Hepatocyte (in vitro differentiated cells): ENCODE measurements at regions not wholly inside any gene's neighbourhood (a gene's known extent, or its start where the extent isn't known, plus 50 kb on each side); places are given as distances from the start of the nearest gene placed in this dataset.

Experiments
- DNase-seq: peaks from one replicate; pipeline ENCODE4 v3.0.0-alpha.2; 2016; ENCODE audit warnings: low spot score
- H2AFZ ChIP-seq: fragments of 200-600 bp; sonication (generic); 2 replicates; pipeline ENCODE4 v1.6.0; 2016; ENCODE audit warnings: antibody characterized with exemption, mild to moderate bottlenecking
- H3K27ac ChIP-seq: fragments of 200-600 bp; sonication (generic); 2 replicates; pipeline ENCODE4 v1.5.1; 2016; ENCODE audit warnings: mild to moderate bottlenecking
- H3K27me3 ChIP-seq: fragments of 200-600 bp; sonication (generic); 2 replicates; pipeline ENCODE4 v1.6.1; 2016
- H3K36me3 ChIP-seq: fragments of 200-600 bp; sonication (generic); replicated peaks from 2 replicates; pipeline ENCODE4 v1.5.1; 2016; ENCODE audit warnings: low read depth; ENCODE audit not compliant: insufficient read depth
- H3K4me1 ChIP-seq: fragments of 200-600 bp; sonication (generic); 2 replicates; pipeline ENCODE4 v1.5.1; 2016; ENCODE audit warnings: mild to moderate bottlenecking, moderate library complexity; ENCODE audit not compliant: insufficient read depth
- H3K4me2 ChIP-seq: fragments of 200-600 bp; sonication (generic); 2 replicates; pipeline ENCODE4 v1.6.0; 2016
- H3K4me3 ChIP-seq: fragments of 200-600 bp; sonication (generic); 2 replicates; pipeline ENCODE4 v1.5.1; 2016; ENCODE audit warnings: mild to moderate bottlenecking
- H3K79me2 ChIP-seq: fragments of 200-600 bp; sonication (generic); 2 replicates; pipeline ENCODE4 v1.6.0; 2017; ENCODE audit warnings: mild to moderate bottlenecking
- H3K9me2 ChIP-seq: fragments of 200-600 bp; sonication (generic); replicated peaks from 2 replicates; pipeline ENCODE4 v1.6.0; 2017; ENCODE audit warnings: mild to moderate bottlenecking; ENCODE audit not compliant: insufficient read depth
- H3K9me3 ChIP-seq: fragments of 200-600 bp; sonication (generic); 2 replicates; pipeline ENCODE4 v1.5.1; 2016; ENCODE audit warnings: low read depth, mild to moderate bottlenecking
- H4K20me1 ChIP-seq: fragments of 200-600 bp; sonication (generic); 2 replicates; pipeline ENCODE4 v1.6.0; 2016; ENCODE audit warnings: mild to moderate bottlenecking; ENCODE audit not compliant: insufficient read depth, poor library complexity, severe bottlenecking
- CTCF ChIP-seq: fragments of 200-600 bp; sonication (generic); IDR thresholded peaks from 2 replicates; pipeline ENCODE4 v1.5.1; 2016; ENCODE audit warnings: antibody characterized with exemption, mild to moderate bottlenecking; ENCODE audit not compliant: poor library complexity
- EZH2 ChIP-seq: fragments of 200-600 bp; sonication (generic); IDR thresholded peaks from 2 replicates; pipeline ENCODE4 v1.6.1; 2016; ENCODE audit warnings: antibody characterized with exemption, mild to moderate bottlenecking, borderline replicate concordance
- EZH2phosphoT487 ChIP-seq: fragments of 200-600 bp; sonication (generic); IDR thresholded peaks from one replicate; pipeline ENCODE4 v1.6.1; 2018; ENCODE audit warnings: antibody characterized with exemption, mild to moderate bottlenecking, low read depth, moderate library complexity; ENCODE audit not compliant: unreplicated experiment, severe bottlenecking
- WGBS: methylation state at CpG from one replicate; pipeline ENCODE4 v1.1.6; 2016; ENCODE audit warnings: low lambda C conversion rate; ENCODE audit errors: missing lambda C conversion rate; 5-methylcytosine and 5-hydroxymethylcytosine counted together

- no peaks in the 10 kb centered on the region for H3K36me3 ChIP-seq
- no peak overlapping the region for H3K4me3 ChIP-seq
- 47% methylated on average over 2 of the region's 2 CpGs for WGBS
- no peak overlapping the region for H3K27ac ChIP-seq
- TF ChIP-seq EZH2: no peak
- no peak for TF ChIP-seq EZH2phosphoT487
- TF ChIP-seq CTCF: no peak
- H3K4me1 ChIP-seq: peaks cover 2% of the 10 kb centered on the region
- H3K9me3 ChIP-seq: no peaks in the 10 kb centered on the region
- no peak for DNase-seq
- H2AFZ ChIP-seq: no peak overlapping the region
- no peaks in the 10 kb centered on the region for H4K20me1 ChIP-seq
- no peaks in the 10 kb centered on the region for H3K27me3 ChIP-seq
- H3K9me2 ChIP-seq: no peaks in the 10 kb centered on the region
- H3K4me2 ChIP-seq: no peak overlapping the region
- H3K79me2 ChIP-seq: no peaks in the 10 kb centered on the region
Observed at GRCh38 chr1:98058676-98059075, 137.8 kb upstream of the DPYD start.

- TF ChIP-seq CTCF (no peak), EZH2phosphoT487 (no peak), EZH2 (no peak)
- Histone ChIP-seq H3K36me3 (no peaks in the 10 kb centered on the region), H3K27ac (no peak overlapping the region), H2AFZ (no peak overlapping the region), H3K9me2 (no peaks in the 10 kb centered on the region), H3K27me3 (peaks cover 12% of the 10 kb centered on the region), H3K4me1 (peaks cover 8% of the 10 kb centered on the region), H3K79me2 (no peaks in the 10 kb centered on the region), H3K9me3 (no peaks in the 10 kb centered on the region), H3K4me3 (no peak overlapping the region), H4K20me1 (no peaks in the 10 kb centered on the region), H3K4me2 (no peak overlapping the region)
- DNase-seq: no peak
- WGBS: 98% methylated on average over 2 of the region's 2 CpGs
Observed at GRCh38 chr1:98057236-98057910, 136.5 kb upstream of the DPYD start.

- peaks cover 17% of the 10 kb centered on the region for H3K27me3 ChIP-seq
- no peak for DNase-seq
- no peak overlapping the region for H3K27ac ChIP-seq
- no peak overlapping the region for H3K4me2 ChIP-seq
- no peaks in the 10 kb centered on the region for H3K9me2 ChIP-seq
- TF ChIP-seq CTCF (no peak), EZH2phosphoT487 (no peak), EZH2 (no peak)
- 78% methylated on average over 3 of the region's 3 CpGs for WGBS
- no peaks in the 10 kb centered on the region for H4K20me1 ChIP-seq
- no peaks in the 10 kb centered on the region for H3K79me2 ChIP-seq
- no peak overlapping the region for H3K4me3 ChIP-seq
- H2AFZ ChIP-seq: no peak overlapping the region
- no peaks in the 10 kb centered on the region for H3K9me3 ChIP-seq
- peaks cover 8% of the 10 kb centered on the region for H3K4me1 ChIP-seq
- no peaks in the 10 kb centered on the region for H3K36me3 ChIP-seq
Observed at GRCh38 chr1:98056781-98057180, 135.9 kb upstream of the DPYD start.
